ENCODE measurements at regions not wholly inside any gene's neighbourhood (a gene's known extent, or its start where the extent isn't known, plus 50 kb on each side); places are given as distances from the start of the nearest gene placed in this dataset.

GRCh38 chr9:93801120-93801519 lies 154.0 kb downstream of the BARX1 start:
- Histone ChIP-seq H2BK12ac (ENCODE audit: low read depth, low read length) (no peak overlapping the region), H3K4me3 (ENCODE audit: extremely low read depth in 1 of 4, insufficient read depth in 2 of 4, low read depth in 3 of 4, low read length in 4 of 4) (no peak overlapping the region), H3K27me3 (replicated peaks in 1 of 4; ENCODE audit: control insufficient read depth in 3 of 4, extremely low read depth in 1 of 4, insufficient read depth in 3 of 4, low read length in 3 of 4) (no peaks in the 10 kb centered on the region), H3K9me3 (ENCODE audit: insufficient read depth in 2 of 2, low read depth in 1 of 2, low read length in 1 of 2) (peaks cover 0 to 6% of the 10 kb centered on the region in 2 experiments; a peak in 1 of 4 replicates), H4K5ac (ENCODE audit: insufficient read length, low read depth, low read length) (no peak overlapping the region), H3K4me1 (replicated peaks in 1 of 4; ENCODE audit: control insufficient read depth in 3 of 4, insufficient read depth in 4 of 4, low read length in 3 of 4) (no peaks in the 10 kb centered on the region), H2BK5ac (ENCODE audit: low read depth, low read length) (no peak overlapping the region; the same call in 1 of the 2 replicates), H3K9ac (replicated peaks in 1 of 4; ENCODE audit: extremely low read depth in 1 of 4, low read depth in 3 of 4, low read length in 3 of 4) (no peak overlapping the region), H2BK20ac (ENCODE audit: low read length) (no peak overlapping the region), H2AFZ (ENCODE audit: low read length) (no peak overlapping the region), H3K23ac (ENCODE audit: insufficient read length) (no peak overlapping the region), H2BK15ac (ENCODE audit: low read length) (no peak overlapping the region), H3K18ac (ENCODE audit: extremely low read depth, low read length) (no peak overlapping the region), H3K23me2 (ENCODE audit: low read depth, low read length) (no peaks in the 10 kb centered on the region), H3K4me2 (ENCODE audit: insufficient read depth in 1 of 2, low read depth in 2 of 2, low read length in 2 of 2) (no peak overlapping the region), H3K14ac (ENCODE audit: insufficient read length) (no peak overlapping the region), H4K91ac (replicated peaks; ENCODE audit: insufficient read length, low read length) (no peak overlapping the region), H3K27ac (ENCODE audit: low read depth, low read length) (no peak overlapping the region), H4K8ac (ENCODE audit: extremely low read depth, insufficient read depth, low read length) (no peak overlapping the region), H3K4ac (replicated peaks; ENCODE audit: insufficient read length, low read depth, low read length) (no peak overlapping the region), H3K79me1 (ENCODE audit: low read depth, low read length) (no peaks in the 10 kb centered on the region), H3K56ac (replicated peaks; ENCODE audit: insufficient read length, low read depth, low read length) (no peak overlapping the region), H3K79me2 (ENCODE audit: control insufficient read depth in 1 of 2, insufficient read depth in 2 of 2, low read length in 2 of 2) (no peaks in the 10 kb centered on the region), H2BK120ac (replicated peaks; ENCODE audit: low read depth, low read length) (no peak overlapping the region), H4K20me1 (replicated peaks in 1 of 2; ENCODE audit: control insufficient read depth in 1 of 2, insufficient read depth in 2 of 2, low read length in 2 of 2) (no peaks in the 10 kb centered on the region), H2AK5ac (ENCODE audit: low read depth, low read length) (no peak overlapping the region), H3K36me3 (ENCODE audit: control insufficient read depth in 2 of 4, insufficient read depth in 4 of 4, low read length in 3 of 4) (no peaks in the 10 kb centered on the region)
- POLR2A ChIA-PET (ENCODE audit: partially characterized antibody), result no interaction called here
- CTCF ChIA-PET (ENCODE audit: partially characterized antibody), result interaction anchor here (0.9 to 2.6 kb wide), 3 partner anchors 24 to 249 kb away, joined by 3 to 11 read pairs (median 3); no protein-coding TSS in a partner anchor
- TF ChIP-seq POLR2A (IDR thresholded peaks at IDR 0.05; ENCODE audit: control extremely low read depth in 1 of 2, low read depth in 2 of 2, low read length in 2 of 2), result no peak
- no peak for TF ChIP-seq KDM4A (IDR thresholded peaks at IDR 0.05; ENCODE audit: low read depth, low read length, severe bottlenecking)
- no peak for TF ChIP-seq CBX5 (IDR thresholded peaks at IDR 0.05; ENCODE audit: low read depth, low read length)
- WGBS, 2 experiments (ENCODE audit: extremely low coverage in 1 of 2, insufficient coverage in 1 of 2, insufficient read length in 1 of 2, insufficient replicate concordance in 2 of 2, low coverage in 1 of 2, low lambda C conversion rate in 2 of 2, missing lambda C conversion rate in 1 of 2), result 88% methylated on average over 4 of the region's 4 CpGs; no CpG with 5 or more reads in 1 of the 2 experiments
- DNase-seq (ENCODE audit: low read depth in 1 of 2, low spot score in 2 of 2) (no peak), FAIRE-seq (no peak)
